ENCODE measurements at regions not wholly inside any gene's neighbourhood (a gene's known extent, or its start where the extent isn't known, plus 50 kb on each side); places are given as distances from the start of the nearest gene placed in this dataset.
"Not testable (repeated sequence)": the region's sequence is repeated elsewhere in the genome, so short reads cannot be mapped to it uniquely, and the experiment has no call there.

- DNase-seq (ENCODE audit: low read depth in 2 of 3, low spot score in 1 of 3), result not testable (repeated sequence)
Observed at GRCh38 chr3:125697126-125697525, 101.8 kb upstream of the OSBPL11 start.

DNA sequence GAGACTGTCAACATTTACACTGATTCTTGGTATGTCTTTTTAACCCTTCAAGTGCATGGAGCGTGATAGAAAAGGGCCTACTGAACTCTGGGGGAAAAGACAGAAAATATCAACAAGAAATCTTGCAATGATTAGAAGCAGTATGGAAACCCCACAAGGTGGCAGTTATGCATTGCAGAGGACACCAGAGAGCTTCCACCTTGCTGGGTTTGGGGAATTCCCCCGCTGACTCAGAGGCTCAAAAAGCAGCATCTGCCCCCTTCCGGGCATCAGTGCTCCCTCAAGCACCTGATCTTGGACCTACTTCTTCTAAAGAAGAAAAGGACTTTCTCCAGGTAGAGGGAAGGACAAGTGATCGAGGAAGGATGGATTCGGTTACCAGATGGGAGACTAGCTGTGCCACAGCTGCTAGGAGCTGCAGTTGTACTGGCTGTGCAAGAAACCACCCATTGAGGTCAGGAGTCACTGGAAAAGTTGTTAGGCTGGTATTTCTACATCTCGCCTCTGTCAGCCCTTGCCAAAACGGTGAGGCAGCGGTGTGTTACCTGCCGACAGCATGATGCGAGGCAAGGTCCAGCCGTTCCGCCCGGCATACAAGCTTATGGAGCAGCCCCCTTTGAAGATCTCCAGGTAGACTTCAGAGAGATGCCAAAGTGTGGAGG, 102.8 kb upstream of the OSBPL11 start:
- peak; percentile 14 to 57 (median 27) for DNase-seq (ENCODE audit: low read depth in 2 of 3, low spot score in 1 of 3)

DNA sequence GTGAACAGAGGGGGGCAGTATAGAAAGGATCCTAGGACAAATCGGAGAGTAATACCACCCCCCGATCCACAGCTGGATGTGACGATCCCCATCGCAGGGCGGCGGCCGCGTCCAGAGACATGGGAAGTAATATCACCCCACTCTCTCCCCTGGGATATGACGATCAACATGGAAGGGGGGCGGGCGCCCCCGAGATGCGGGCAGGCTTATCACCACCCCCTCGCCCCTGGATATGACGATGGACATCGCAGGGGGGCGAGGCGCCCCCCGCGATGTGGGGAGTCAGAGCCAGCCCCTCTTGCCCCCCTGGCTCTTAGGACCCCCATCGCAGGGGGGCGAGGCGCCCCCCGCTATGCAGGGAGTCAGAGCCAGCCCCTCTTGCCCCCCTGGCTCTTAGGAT, 120.4 kb upstream of the OSBPL11 start:
- no peak for DNase-seq (ENCODE audit: low read depth in 2 of 3, low spot score in 1 of 3)

- DNase-seq (ENCODE audit: low read depth in 2 of 3, low spot score in 1 of 3), result not testable (repeated sequence)
Observed at GRCh38 chr3:125732151-125732550, 136.9 kb upstream of the OSBPL11 start.

GRCh38 chr3:125741991-125742718, 146.9 kb upstream of the OSBPL11 start:
- DNase-seq (ENCODE audit: low read depth in 2 of 3, low spot score in 1 of 3), result not testable (repeated sequence)

- peak; percentile 17 to 31 (median 28) for DNase-seq (ENCODE audit: low read depth in 2 of 3, low spot score in 1 of 3)
Observed at GRCh38 chr3:125742845-125743244, 147.5 kb upstream of the OSBPL11 start.

GRCh38 chr3:125757050-125757449, 161.8 kb upstream of the OSBPL11 start:
- DNase-seq (ENCODE audit: low read depth in 2 of 3, low spot score in 1 of 3), result not testable (repeated sequence)

DNA sequence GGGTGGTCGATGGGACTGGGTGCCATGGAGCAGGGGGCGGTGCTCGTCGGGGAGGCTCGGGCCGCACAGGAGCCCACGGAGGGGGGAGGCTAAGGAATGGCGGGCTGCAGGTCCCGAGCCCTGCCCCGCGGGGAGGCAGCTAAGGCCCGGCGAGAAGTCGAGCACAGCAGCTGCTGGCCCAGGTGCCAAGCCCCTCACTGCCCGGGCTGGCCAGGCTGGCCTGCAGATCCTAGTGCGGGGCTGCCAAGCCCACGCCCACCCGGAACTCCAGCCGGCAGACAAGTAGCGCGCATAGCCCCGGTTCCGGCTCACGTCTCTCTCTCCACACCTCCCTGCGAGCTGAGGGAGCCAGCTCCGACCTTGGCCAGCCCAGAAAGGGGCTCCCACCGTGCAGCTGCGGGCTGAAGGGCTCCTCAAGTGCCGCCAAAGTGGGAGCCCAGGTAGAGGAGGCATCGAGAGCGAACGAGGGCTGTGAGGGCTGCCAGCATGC, 163.4 kb upstream of the OSBPL11 start:
- DNase-seq (ENCODE audit: low read depth in 2 of 3, low spot score in 1 of 3), result not testable (repeated sequence)

- not testable (repeated sequence) for DNase-seq (ENCODE audit: low read depth in 2 of 3, low spot score in 1 of 3)
Observed at GRCh38 chr3:125762601-125763000, 167.3 kb upstream of the OSBPL11 start.

GRCh38 chr3:125766285-125766826, 171.1 kb upstream of the OSBPL11 start:
- peak; percentile 22 to 55 (median 52) for DNase-seq (ENCODE audit: low read depth in 2 of 3, low spot score in 1 of 3)

DNA sequence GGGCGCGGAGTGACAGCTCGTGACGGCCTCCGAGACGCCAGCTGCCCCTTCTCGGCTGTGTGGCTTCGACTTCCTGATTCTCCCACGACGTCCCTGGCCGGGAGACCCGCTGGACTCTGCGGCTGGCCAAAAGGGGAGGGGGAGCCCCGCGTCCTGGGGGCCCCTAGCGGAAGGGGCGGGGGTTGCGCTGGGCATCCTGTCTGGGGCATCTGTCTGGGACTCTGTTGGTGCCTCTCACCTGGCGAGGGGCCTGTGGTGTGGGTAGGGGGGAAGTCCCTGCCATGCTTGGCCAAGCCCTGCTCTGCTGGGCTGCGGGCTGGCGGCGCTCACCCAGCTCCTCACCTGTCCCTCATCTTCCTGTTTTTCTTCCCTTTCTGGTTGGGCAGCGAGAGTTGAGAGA, 171.6 kb upstream of the OSBPL11 start:
- DNase-seq (ENCODE audit: low read depth in 2 of 3, low spot score in 1 of 3), result not testable (repeated sequence)

DNA sequence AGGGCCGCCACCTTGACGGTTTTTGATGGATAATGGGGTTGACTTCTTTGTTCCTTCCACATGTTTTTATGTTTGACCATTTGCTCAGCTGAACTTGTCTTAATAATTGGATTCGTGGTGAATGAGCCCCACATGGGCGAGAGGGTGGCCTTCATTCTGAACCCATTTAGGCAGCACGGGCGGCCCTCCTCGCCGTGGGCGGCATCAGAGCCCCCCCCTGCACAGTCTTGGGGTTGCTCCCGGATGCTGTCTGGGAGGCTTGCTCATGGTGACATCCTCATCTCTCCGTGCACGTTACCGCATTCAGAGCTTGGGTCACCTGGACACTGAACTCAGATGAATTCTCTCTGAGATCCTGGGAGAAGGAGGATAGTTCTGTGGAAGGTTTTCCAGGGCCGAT, 172.3 kb upstream of the OSBPL11 start:
- DNase-seq (ENCODE audit: low read depth in 2 of 3, low spot score in 1 of 3), result no peak

GRCh38 chr3:125768821-125769220, 173.5 kb upstream of the OSBPL11 start:
- not testable (repeated sequence) for DNase-seq (ENCODE audit: low read depth in 2 of 3, low spot score in 1 of 3)

DNA sequence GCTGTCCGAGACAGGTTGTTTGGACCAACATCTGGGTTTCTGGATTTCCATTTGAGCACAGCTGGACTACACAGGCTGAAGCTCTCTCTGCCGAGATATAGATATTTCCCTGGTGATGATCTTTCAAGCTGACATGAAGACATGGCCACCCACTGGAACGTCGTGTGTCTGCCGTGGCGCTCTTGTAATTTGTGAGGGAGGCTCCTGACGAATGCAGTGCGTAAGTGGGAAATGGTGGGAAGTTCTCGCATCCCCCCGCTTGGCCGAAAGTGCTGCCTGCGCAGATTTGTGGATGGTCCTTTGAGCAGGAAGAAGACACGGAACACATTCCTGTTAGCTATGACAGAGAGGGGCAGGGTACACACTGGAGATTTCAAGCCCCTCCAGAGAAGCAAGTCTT, 176.2 kb upstream of the OSBPL11 start:
- not testable (repeated sequence) for DNase-seq (ENCODE audit: low read depth in 2 of 3, low spot score in 1 of 3)

DNA sequence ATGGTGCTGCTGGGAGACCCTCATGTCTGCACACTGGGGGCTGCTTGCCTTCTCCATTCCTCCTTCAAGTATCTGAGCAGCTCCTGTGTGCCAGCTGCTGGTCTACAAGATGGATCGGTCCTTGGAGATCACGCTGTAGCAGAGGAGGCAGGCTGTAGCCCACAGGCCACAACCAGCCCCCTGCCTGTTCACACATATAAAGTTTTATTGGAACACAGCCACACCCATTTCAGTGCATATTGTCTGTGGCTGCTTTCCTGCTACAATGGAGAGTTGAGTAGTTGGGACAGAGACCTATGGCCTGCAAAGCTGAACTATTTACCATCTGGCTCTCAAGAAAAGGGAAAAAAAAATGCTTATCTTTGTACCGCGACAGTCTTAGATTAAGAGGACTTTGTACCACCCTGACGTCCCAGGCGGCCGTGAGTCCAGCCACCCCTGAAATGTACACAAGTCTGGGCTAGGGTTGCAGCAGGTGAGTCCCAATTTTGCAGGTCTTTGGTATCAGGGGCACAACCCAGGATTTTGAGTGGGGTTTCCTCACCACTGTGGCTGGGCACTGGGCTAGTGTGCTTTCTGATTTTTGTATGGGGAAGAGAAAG, 179.2 kb upstream of the OSBPL11 start:
- not testable (repeated sequence) for DNase-seq (ENCODE audit: low read depth in 2 of 3, low spot score in 1 of 3)

- not testable (repeated sequence) for DNase-seq (ENCODE audit: low read depth in 2 of 3, low spot score in 1 of 3)
Observed at GRCh38 chr3:125775106-125775505, 179.8 kb upstream of the OSBPL11 start.

DNA sequence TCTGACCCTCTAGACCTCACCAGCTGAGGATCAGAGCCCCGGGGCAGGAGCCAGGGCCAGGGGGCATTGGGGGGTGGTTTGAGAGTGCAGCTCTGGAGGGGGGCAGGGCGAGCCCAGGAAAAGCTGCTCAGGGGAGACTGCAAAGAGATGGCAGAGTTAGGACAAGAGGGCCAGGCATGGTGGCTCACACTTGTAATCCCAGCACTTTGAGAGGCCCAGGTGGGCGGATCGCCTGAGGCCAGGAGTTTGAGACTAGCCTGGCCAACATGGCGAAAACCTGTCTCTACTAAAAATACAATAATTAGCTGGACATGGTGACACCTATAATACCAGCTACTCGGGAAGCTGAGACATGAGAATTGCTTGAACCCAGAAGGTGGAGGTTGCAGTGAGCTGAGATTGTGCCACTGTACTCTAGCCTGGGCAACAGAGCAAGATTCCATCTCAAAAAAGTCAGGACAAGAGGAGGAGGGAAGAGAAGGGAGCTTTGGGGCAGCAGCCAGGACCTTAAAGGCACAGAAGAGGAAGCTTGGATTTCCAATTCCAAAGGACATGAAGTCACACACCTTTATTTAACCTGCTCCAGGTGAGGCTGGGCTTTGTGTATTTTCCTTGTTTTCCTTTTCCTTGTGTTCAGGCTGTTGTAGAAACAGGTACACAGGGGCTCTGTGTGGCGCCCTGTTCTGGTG, 180.5 kb upstream of the OSBPL11 start:
- DNase-seq (ENCODE audit: low read depth in 2 of 3, low spot score in 1 of 3), result not testable (repeated sequence)

DNA sequence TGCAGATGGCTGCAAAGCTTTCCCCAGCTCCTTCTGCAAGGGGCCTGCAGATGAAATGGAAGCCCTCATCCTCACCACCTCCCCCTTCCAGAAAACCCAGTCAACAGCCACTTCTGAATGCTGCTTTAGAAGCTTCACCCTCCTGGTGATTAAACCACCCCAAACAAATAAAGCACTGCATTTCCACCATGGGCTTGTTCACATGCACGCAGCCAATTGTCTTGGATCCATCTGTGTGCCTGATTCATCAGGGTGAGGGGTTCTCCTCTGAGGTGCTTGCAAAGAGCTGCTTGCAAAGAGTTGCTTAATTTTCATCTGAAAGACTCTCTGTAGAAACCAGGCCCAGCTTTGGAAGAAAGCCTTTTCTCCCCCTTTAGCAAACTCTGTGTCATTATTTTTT, 184.0 kb upstream of the OSBPL11 start:
- not testable (repeated sequence) for DNase-seq (ENCODE audit: low read depth in 2 of 3, low spot score in 1 of 3)

GRCh38 chr3:125779918-125780317, 184.6 kb upstream of the OSBPL11 start:
- DNase-seq (ENCODE audit: low read depth in 2 of 3, low spot score in 1 of 3), result not testable (repeated sequence)

DNA sequence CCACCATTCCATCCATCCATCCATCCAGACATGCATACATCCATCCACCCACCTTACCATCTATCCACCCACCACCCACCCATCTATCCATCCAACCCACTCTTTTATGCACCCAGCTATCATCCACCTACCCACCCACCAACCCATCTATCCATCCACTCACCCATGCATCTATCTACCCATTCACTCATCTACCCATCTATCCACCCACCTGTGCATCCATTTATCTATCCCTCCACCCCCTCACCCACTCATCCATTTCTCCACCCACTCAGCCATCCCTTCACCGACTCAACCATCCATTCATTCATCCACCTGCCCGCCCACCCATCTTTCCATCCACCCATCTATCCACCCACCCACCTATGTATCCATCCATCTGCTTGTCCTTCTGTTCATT, 186.4 kb upstream of the OSBPL11 start:
- DNase-seq (ENCODE audit: low read depth in 2 of 3, low spot score in 1 of 3), result not testable (repeated sequence)

GRCh38 chr3:125790312-125790711, 178.7 kb upstream of the ROPN1B start:
- not testable (repeated sequence) for DNase-seq (ENCODE audit: low read depth in 2 of 3, low spot score in 1 of 3)

All from stimulated activated CD4-positive, alpha-beta T cell treated with anti-CD3 and anti-CD28 coated beads, Interleukin-12 subunit alpha, Interleukin-12 subunit beta, amount 100 ng/mL, for 48 hours (primary cell).